ENCODE measurements at regions not wholly inside any gene's neighbourhood (a gene's known extent, or its start where the extent isn't known, plus 50 kb on each side); places are given as distances from the start of the nearest gene placed in this dataset.

GRCh38 chr2:12338946-12339697, 377.6 kb upstream of the TRIB2 start:
- no peak overlapping the region for H3K4me3 ChIP-seq
- DNase-seq (ENCODE audit: low spot score in 2 of 2) = no peak
- no peaks in the 10 kb centered on the region for H3K27me3 ChIP-seq
- H3K9me3 ChIP-seq = no peaks in the 10 kb centered on the region
- H3K4me1 ChIP-seq = peaks cover 0 to 5% (median 0%) of the 10 kb centered on the region in 4 donors
- H3K36me3 ChIP-seq = no peaks in the 10 kb centered on the region
- TF ChIP-seq EP300 (IDR thresholded peaks at IDR 0.05) (no peak), POLR2A (IDR thresholded peaks at IDR 0.05) (no peak), CTCF (IDR thresholded peaks at IDR 0.05) (no peak)
- no peak overlapping the region for H3K27ac ChIP-seq
- WGBS, 2 donors = 53 to 66% methylated on average over 7 of the region's 7 CpGs

- Histone ChIP-seq H3K36me3 (no peaks in the 10 kb centered on the region), H3K27ac (no peak overlapping the region), H3K4me1 (peaks cover 0 to 1% (median 0%) of the 10 kb centered on the region in 4 donors), H3K4me3 (no peak overlapping the region), H3K9me3 (no peaks in the 10 kb centered on the region), H3K27me3 (no peaks in the 10 kb centered on the region)
- 48 to 55% methylated on average over 4 of the region's 4 CpGs for WGBS, 2 donors
- TF ChIP-seq CTCF (IDR thresholded peaks at IDR 0.05) = no peak
- no peak for TF ChIP-seq POLR2A (IDR thresholded peaks at IDR 0.05)
- TF ChIP-seq EP300 (IDR thresholded peaks at IDR 0.05) = no peak
- no peak for DNase-seq (ENCODE audit: low spot score in 2 of 2)
Observed at GRCh38 chr2:12340164-12340563, 376.6 kb upstream of the TRIB2 start.

- 94 to 97% methylated on average over 1 of the region's 1 CpG for WGBS, 2 donors
- TF ChIP-seq EP300 (IDR thresholded peaks at IDR 0.05) = no peak
- TF ChIP-seq POLR2A (IDR thresholded peaks at IDR 0.05) = no peak
- TF ChIP-seq CTCF (IDR thresholded peaks at IDR 0.05) = no peak
- H3K4me1 ChIP-seq = no peaks in the 10 kb centered on the region
- no peak for DNase-seq (ENCODE audit: low spot score in 2 of 2)
- no peak overlapping the region for H3K27ac ChIP-seq
- H3K27me3 ChIP-seq = no peaks in the 10 kb centered on the region
- no peak overlapping the region for H3K4me3 ChIP-seq
- H3K9me3 ChIP-seq = no peaks in the 10 kb centered on the region
- H3K36me3 ChIP-seq = no peaks in the 10 kb centered on the region
Observed at GRCh38 chr2:12341215-12341614, 375.5 kb upstream of the TRIB2 start.

DNA sequence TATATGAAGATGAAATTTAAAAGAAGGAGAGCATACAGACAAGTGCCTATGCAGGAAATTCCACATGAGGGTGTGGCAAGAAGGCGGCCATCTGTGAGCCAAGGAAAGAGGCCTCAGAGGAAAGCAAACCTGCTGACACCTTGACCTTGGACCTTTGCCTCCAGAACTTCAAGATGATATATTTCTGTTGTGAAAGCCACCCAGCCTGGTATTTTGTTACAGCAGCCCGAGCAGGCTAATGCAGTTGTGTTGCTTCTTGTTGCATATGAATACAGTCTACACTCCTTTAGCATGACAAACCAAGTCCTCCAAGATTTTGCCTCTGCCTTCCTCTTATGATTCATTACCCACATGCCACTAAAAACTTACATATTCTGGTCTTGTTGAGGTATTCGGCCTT, 374.8 kb upstream of the TRIB2 start:
- H3K4me3 ChIP-seq = no peak overlapping the region
- H3K27me3 ChIP-seq = no peaks in the 10 kb centered on the region
- H3K9me3 ChIP-seq = no peaks in the 10 kb centered on the region
- no peaks in the 10 kb centered on the region for H3K36me3 ChIP-seq
- TF ChIP-seq POLR2A (IDR thresholded peaks at IDR 0.05) (no peak), EP300 (IDR thresholded peaks at IDR 0.05) (no peak), CTCF (IDR thresholded peaks at IDR 0.05) (no peak)
- 89 to 92% methylated on average over 3 of the region's 3 CpGs for WGBS, 2 donors
- no peak for DNase-seq (ENCODE audit: low spot score in 2 of 2)
- H3K27ac ChIP-seq = no peak overlapping the region
- H3K4me1 ChIP-seq = no peaks in the 10 kb centered on the region

- TF ChIP-seq POLR2A (IDR thresholded peaks at IDR 0.05) (no peak), EP300 (IDR thresholded peaks at IDR 0.05) (no peak), CTCF (IDR thresholded peaks at IDR 0.05) (no peak)
- no peaks in the 10 kb centered on the region for H3K36me3 ChIP-seq
- H3K27ac ChIP-seq = no peak overlapping the region
- no peaks in the 10 kb centered on the region for H3K9me3 ChIP-seq
- H3K27me3 ChIP-seq = no peaks in the 10 kb centered on the region
- no peak overlapping the region for H3K4me3 ChIP-seq
- H3K4me1 ChIP-seq = no peaks in the 10 kb centered on the region
- no peak for DNase-seq (ENCODE audit: low spot score in 2 of 2)
- WGBS, 2 donors = 89 to 91% methylated on average over 5 of the region's 5 CpGs
Observed at GRCh38 chr2:12343141-12343540, 373.6 kb upstream of the TRIB2 start.

Measured in tibial nerve (tissue), 4 donors.